A204.1 (cell line): ENCODE measurements at regions not wholly inside any gene's neighbourhood (a gene's known extent, or its start where the extent isn't known, plus 50 kb on each side); places are given as distances from the start of the nearest gene placed in this dataset.

Source experiments
- FAIRE-seq: peaks from 2 replicates; lab custom pipeline; 2012; peaks lifted over from hg19 to GRCh38; lab: Jason Lieb, UNC

GRCh38 chr1:234932106-234932505 lies 196.5 kb downstream of the TOMM20 start:
- no peak for FAIRE-seq

- FAIRE-seq = no peak
Measured at GRCh38 chr1:234931404-234931973, 197.1 kb downstream of the TOMM20 start.

GRCh38 chr1:234929369-234929768 lies 199.3 kb downstream of the TOMM20 start:
- no peak for FAIRE-seq

- FAIRE-seq = no peak
Measured at GRCh38 chr1:234928642-234929041, 200.0 kb downstream of the TOMM20 start.

GRCh38 chr1:234927971-234928640 lies 200.5 kb downstream of the TOMM20 start:
- FAIRE-seq = no peak

- no peak for FAIRE-seq
Measured at GRCh38 chr1:234927312-234927970, 201.2 kb downstream of the TOMM20 start.

GRCh38 chr1:234926559-234927311 lies 201.9 kb downstream of the TOMM20 start:
- FAIRE-seq = no peak

- FAIRE-seq = no peak
Measured at GRCh38 chr1:234926264-234926558, 202.4 kb downstream of the TOMM20 start.

GRCh38 chr1:234925440-234926263 lies 203.0 kb downstream of the TOMM20 start:
- FAIRE-seq = no peak

GRCh38 chr1:234924450-234925355 lies 203.9 kb downstream of the TOMM20 start:
- FAIRE-seq = no peak

- FAIRE-seq = no peak
Measured at GRCh38 chr1:234923626-234924025, 205.0 kb downstream of the TOMM20 start.

GRCh38 chr1:234922987-234923386 lies 205.7 kb downstream of the TOMM20 start:
- no peak for FAIRE-seq

GRCh38 chr1:234921266-234922062 lies 207.2 kb downstream of the TOMM20 start:
- no peak for FAIRE-seq

GRCh38 chr1:234920843-234921140 lies 207.8 kb downstream of the TOMM20 start:
- FAIRE-seq = no peak

- no peak for FAIRE-seq
Measured at GRCh38 chr1:234920136-234920842, 208.3 kb downstream of the TOMM20 start.

- FAIRE-seq = no peak
Measured at GRCh38 chr1:234918961-234919761, 209.5 kb downstream of the TOMM20 start.

- no peak for FAIRE-seq
Measured at GRCh38 chr1:234918181-234918841, 210.3 kb downstream of the TOMM20 start.

GRCh38 chr1:234917495-234918180 lies 211.0 kb downstream of the TOMM20 start:
- no peak for FAIRE-seq
